ENCODE measurements at regions not wholly inside any gene's neighbourhood (a gene's known extent, or its start where the extent isn't known, plus 50 kb on each side); places are given as distances from the start of the nearest gene placed in this dataset.

- ATAC-seq (replicated peaks) (no peak), DNase-seq (no peak)
- Mint-ChIP-seq H3K4me1 (ENCODE audit: low read depth in 2 of 2) (no peaks in the 10 kb centered on the region), H3K27me3 (no peaks in the 10 kb centered on the region), H3K4me3 (no peak overlapping the region), H3K27ac (no peak overlapping the region), H3K36me3 (ENCODE audit: insufficient read depth) (no peaks in the 10 kb centered on the region), H3K9me3 (peaks cover 7 to 27% of the 10 kb centered on the region in 2 donors)
Observed at GRCh38 chr12:61504396-61505080, 755.7 kb upstream of the USP15 start.

DNA sequence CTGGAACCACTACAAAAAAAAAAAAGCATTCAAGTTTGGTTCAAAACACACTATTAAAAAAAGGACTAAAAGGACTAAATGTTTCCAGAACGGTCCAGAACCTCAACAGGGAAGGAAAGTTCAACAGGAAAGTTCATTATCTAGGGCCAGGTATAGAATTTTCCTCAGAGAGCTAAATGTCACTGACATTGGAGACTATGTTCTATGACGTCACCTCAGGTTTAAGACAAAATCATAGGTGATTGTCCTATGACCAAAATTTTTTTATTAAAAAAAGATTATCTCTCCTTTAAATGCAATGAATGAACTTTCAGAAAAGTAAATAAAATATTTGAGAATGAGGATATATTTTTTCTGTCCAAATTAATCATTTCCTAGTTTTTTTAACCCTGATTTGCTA lies 746.7 kb upstream of the USP15 start:
- no peaks in the 10 kb centered on the region for H3K4me1 Mint-ChIP-seq (ENCODE audit: low read depth in 2 of 2)
- H3K4me3 Mint-ChIP-seq: no peak overlapping the region
- DNase-seq (no peak), ATAC-seq (replicated peaks) (no peak)
- no peaks in the 10 kb centered on the region for H3K27me3 Mint-ChIP-seq
- H3K36me3 Mint-ChIP-seq (ENCODE audit: insufficient read depth): no peaks in the 10 kb centered on the region
- no peak overlapping the region for H3K27ac Mint-ChIP-seq
- peaks cover 14 to 19% of the 10 kb centered on the region in 2 donors for H3K9me3 Mint-ChIP-seq

- Mint-ChIP-seq H3K27ac (no peak overlapping the region), H3K9me3 (peaks cover 14 to 19% of the 10 kb centered on the region in 2 donors), H3K36me3 (ENCODE audit: insufficient read depth) (no peaks in the 10 kb centered on the region), H3K4me3 (no peak overlapping the region), H3K4me1 (ENCODE audit: low read depth in 2 of 2) (no peaks in the 10 kb centered on the region), H3K27me3 (no peaks in the 10 kb centered on the region)
- DNase-seq (no peak), ATAC-seq (replicated peaks) (no peak)
Observed at GRCh38 chr12:61514016-61514415, 746.2 kb upstream of the USP15 start.

DNA sequence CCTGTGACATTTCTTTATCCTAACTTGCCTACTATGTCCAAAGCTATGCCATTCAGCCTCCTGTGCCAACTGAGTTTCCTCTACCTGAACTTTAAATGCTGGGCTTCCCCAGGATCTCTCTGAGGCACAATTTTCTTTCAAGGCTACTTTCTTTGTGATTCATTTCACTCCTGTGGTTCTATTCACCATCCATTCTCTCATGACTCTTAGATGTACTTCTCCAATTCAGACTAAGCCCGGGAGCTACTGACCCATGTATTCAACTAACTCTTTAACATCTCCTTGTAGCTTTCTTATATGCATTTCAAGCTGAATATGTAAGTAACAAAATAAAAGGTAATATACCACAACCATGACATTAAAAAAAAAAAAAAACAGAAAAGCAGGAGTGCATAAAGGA lies 738.9 kb upstream of the USP15 start:
- Mint-ChIP-seq H3K4me3 (no peak overlapping the region), H3K9me3 (peaks cover 11 to 13% of the 10 kb centered on the region in 2 donors), H3K27me3 (no peaks in the 10 kb centered on the region), H3K27ac (no peak overlapping the region), H3K4me1 (ENCODE audit: low read depth in 2 of 2) (no peaks in the 10 kb centered on the region), H3K36me3 (ENCODE audit: insufficient read depth) (no peaks in the 10 kb centered on the region)
- ATAC-seq (replicated peaks) (no peak), DNase-seq (no peak)

- DNase-seq (no peak), ATAC-seq (replicated peaks) (no peak)
- Mint-ChIP-seq H3K9me3 (peaks cover 17% of the 10 kb centered on the region in 2 donors), H3K4me3 (no peak overlapping the region), H3K4me1 (ENCODE audit: low read depth in 2 of 2) (no peaks in the 10 kb centered on the region), H3K27me3 (no peaks in the 10 kb centered on the region), H3K27ac (no peak overlapping the region), H3K36me3 (ENCODE audit: insufficient read depth) (no peaks in the 10 kb centered on the region)
Observed at GRCh38 chr12:61523276-61523992, 736.8 kb upstream of the USP15 start.

GRCh38 chr12:61524851-61525250 lies 735.4 kb upstream of the USP15 start:
- Mint-ChIP-seq H3K9me3 (peaks cover 15 to 17% of the 10 kb centered on the region in 2 donors), H3K36me3 (ENCODE audit: insufficient read depth) (no peaks in the 10 kb centered on the region), H3K27me3 (no peaks in the 10 kb centered on the region), H3K4me3 (no peak overlapping the region), H3K4me1 (ENCODE audit: low read depth in 2 of 2) (no peaks in the 10 kb centered on the region), H3K27ac (no peak overlapping the region)
- DNase-seq: no peak
- ATAC-seq (replicated peaks): no peak

GRCh38 chr12:61525331-61525730 lies 734.9 kb upstream of the USP15 start:
- peaks cover 15 to 17% of the 10 kb centered on the region in 2 donors for H3K9me3 Mint-ChIP-seq

DNA sequence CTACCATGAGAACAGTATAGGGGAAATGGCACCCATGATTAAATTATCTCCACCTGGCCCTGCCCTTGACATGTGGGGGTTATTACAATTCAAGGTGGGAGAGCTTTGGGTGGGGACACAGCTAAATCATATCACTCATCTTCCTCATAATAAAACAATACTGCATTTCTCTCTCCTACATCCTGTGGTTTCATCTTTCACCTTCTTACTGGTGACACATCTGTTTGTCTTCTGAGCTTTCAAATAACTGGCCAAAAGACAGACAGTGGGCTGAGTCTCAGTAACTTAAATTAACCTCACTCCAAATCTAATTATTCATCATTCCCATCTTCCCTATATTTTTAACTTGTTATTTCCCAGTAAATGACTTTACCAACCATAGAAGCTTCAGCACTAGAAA lies 729.7 kb upstream of the USP15 start:
- DNase-seq (no peak), ATAC-seq (replicated peaks) (no peak)
- Mint-ChIP-seq H3K4me1 (ENCODE audit: low read depth in 2 of 2) (no peaks in the 10 kb centered on the region), H3K27ac (no peak overlapping the region), H3K4me3 (no peak overlapping the region), H3K36me3 (ENCODE audit: insufficient read depth) (no peaks in the 10 kb centered on the region), H3K27me3 (no peaks in the 10 kb centered on the region), H3K9me3 (peaks cover 7 to 14% of the 10 kb centered on the region in 2 donors)

More at GRCh38 chr12:61525331-61525730, 734.9 kb upstream of the USP15 start:
- H3K27me3 Mint-ChIP-seq: no peaks in the 10 kb centered on the region
- H3K27ac Mint-ChIP-seq: no peak overlapping the region
- ATAC-seq (replicated peaks): no peak
- H3K36me3 Mint-ChIP-seq (ENCODE audit: insufficient read depth): no peaks in the 10 kb centered on the region
- H3K4me1 Mint-ChIP-seq (ENCODE audit: low read depth in 2 of 2): no peaks in the 10 kb centered on the region
- no peak for DNase-seq
- H3K4me3 Mint-ChIP-seq: no peak overlapping the region

GRCh38 chr12:61531195-61531594 lies 729.0 kb upstream of the USP15 start:
- no peak for DNase-seq
- no peak overlapping the region for H3K27ac Mint-ChIP-seq
- H3K36me3 Mint-ChIP-seq (ENCODE audit: insufficient read depth): no peaks in the 10 kb centered on the region
- no peaks in the 10 kb centered on the region for H3K4me1 Mint-ChIP-seq (ENCODE audit: low read depth in 2 of 2)
- peaks cover 7 to 14% of the 10 kb centered on the region in 2 donors for H3K9me3 Mint-ChIP-seq
- no peaks in the 10 kb centered on the region for H3K27me3 Mint-ChIP-seq
- no peak overlapping the region for H3K4me3 Mint-ChIP-seq
- ATAC-seq (replicated peaks): no peak

DNA sequence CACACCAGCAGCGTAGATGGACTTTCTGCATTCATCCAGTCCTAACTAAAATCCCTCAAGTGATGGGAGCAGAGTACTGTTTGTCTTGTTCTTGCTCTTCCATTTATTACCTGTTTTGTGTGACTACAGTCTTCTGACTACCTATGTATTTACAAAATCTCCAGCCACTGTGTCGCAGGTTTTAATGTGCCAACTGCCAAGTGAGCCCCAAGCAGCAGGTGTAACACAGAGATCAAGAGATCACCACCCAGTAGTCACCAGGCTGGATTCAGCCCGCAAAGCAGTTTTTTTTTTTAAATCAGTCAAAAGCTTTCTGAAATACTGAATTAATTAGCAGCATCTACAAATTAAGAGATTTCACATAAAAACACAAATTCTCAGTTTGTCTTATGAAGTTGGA lies 724.1 kb upstream of the USP15 start:
- no peak for ATAC-seq (replicated peaks)
- no peak for DNase-seq
- Mint-ChIP-seq H3K4me3 (no peak overlapping the region), H3K36me3 (ENCODE audit: insufficient read depth) (no peaks in the 10 kb centered on the region), H3K4me1 (ENCODE audit: low read depth in 2 of 2) (no peaks in the 10 kb centered on the region), H3K27ac (no peak overlapping the region), H3K9me3 (peaks cover 8% of the 10 kb centered on the region in 2 donors), H3K27me3 (no peaks in the 10 kb centered on the region)

DNA sequence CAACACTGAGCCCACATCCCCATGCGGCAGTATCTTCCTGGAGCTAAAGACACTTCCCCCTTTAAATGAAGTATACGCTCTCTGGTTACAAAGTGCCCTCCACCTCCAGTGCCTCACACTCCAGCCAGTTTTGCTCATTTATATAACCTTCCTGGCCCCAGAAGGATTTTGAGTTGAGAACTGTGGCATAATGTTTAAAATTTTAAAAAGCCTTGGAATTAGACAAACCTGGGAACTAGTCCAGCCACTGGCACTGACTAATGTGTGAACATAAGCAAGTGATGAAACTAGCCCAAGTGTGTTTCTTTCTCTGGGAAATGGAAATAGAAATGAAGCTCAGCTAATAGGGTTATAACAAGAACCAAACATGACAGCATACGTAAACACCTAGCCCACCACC lies 723.7 kb upstream of the USP15 start:
- peaks cover 8% of the 10 kb centered on the region in 2 donors for H3K9me3 Mint-ChIP-seq
- no peaks in the 10 kb centered on the region for H3K36me3 Mint-ChIP-seq (ENCODE audit: insufficient read depth)
- no peak overlapping the region for H3K4me3 Mint-ChIP-seq
- no peak for DNase-seq
- H3K27ac Mint-ChIP-seq: no peak overlapping the region
- no peaks in the 10 kb centered on the region for H3K27me3 Mint-ChIP-seq
- no peak for ATAC-seq (replicated peaks)
- no peaks in the 10 kb centered on the region for H3K4me1 Mint-ChIP-seq (ENCODE audit: low read depth in 2 of 2)

GRCh38 chr12:61538951-61539350 lies 721.3 kb upstream of the USP15 start:
- no peak overlapping the region for H3K4me3 Mint-ChIP-seq
- DNase-seq (no peak), ATAC-seq (replicated peaks) (no peak)
- H3K27me3 Mint-ChIP-seq: no peaks in the 10 kb centered on the region
- no peak overlapping the region for H3K27ac Mint-ChIP-seq
- no peaks in the 10 kb centered on the region for H3K4me1 Mint-ChIP-seq (ENCODE audit: low read depth in 2 of 2)
- H3K9me3 Mint-ChIP-seq: peaks cover 1 to 8% of the 10 kb centered on the region in 2 donors
- no peaks in the 10 kb centered on the region for H3K36me3 Mint-ChIP-seq (ENCODE audit: insufficient read depth)

GRCh38 chr12:61542551-61542950 lies 717.7 kb upstream of the USP15 start:
- H3K36me3 Mint-ChIP-seq (ENCODE audit: insufficient read depth): no peaks in the 10 kb centered on the region
- H3K9me3 Mint-ChIP-seq: peaks cover 5 to 7% of the 10 kb centered on the region in 2 donors
- no peak overlapping the region for H3K4me3 Mint-ChIP-seq
- DNase-seq: no peak
- no peaks in the 10 kb centered on the region for H3K27me3 Mint-ChIP-seq
- no peak overlapping the region for H3K27ac Mint-ChIP-seq
- ATAC-seq (replicated peaks): no peak
- no peaks in the 10 kb centered on the region for H3K4me1 Mint-ChIP-seq (ENCODE audit: low read depth in 2 of 2)

- H3K36me3 Mint-ChIP-seq (ENCODE audit: insufficient read depth): no peaks in the 10 kb centered on the region
- DNase-seq: no peak
Observed at GRCh38 chr12:61546296-61546695, 713.9 kb upstream of the USP15 start.

More at GRCh38 chr12:61546296-61546695, 713.9 kb upstream of the USP15 start:
- Mint-ChIP-seq H3K4me1 (ENCODE audit: low read depth in 2 of 2) (no peaks in the 10 kb centered on the region), H3K4me3 (no peak overlapping the region), H3K27me3 (no peaks in the 10 kb centered on the region), H3K27ac (no peak overlapping the region), H3K9me3 (peaks cover 7 to 10% of the 10 kb centered on the region in 2 donors)
- ATAC-seq (replicated peaks): no peak
